AG09319 (cell line): ENCODE measurements at regions not wholly inside any gene's neighbourhood (a gene's known extent, or its start where the extent isn't known, plus 50 kb on each side); places are given as distances from the start of the nearest gene placed in this dataset.

Experiments used
- DNase-seq: peaks from one replicate; pipeline ENCODE4 v3.0.0-alpha.2; 2010; ENCODE audit warnings: low read depth; ENCODE audit errors: extremely low read depth
- TF ChIP-seq, protein P1 (sequence below): IDR thresholded peaks from 2 replicates; pipeline ENCODE4 v1.5.1; 2011; ENCODE audit warnings: low read depth, mild to moderate bottlenecking, inconsistent platforms, low read length, moderate library complexity

- DNase-seq: no peak
- TF ChIP-seq, protein P1, sequence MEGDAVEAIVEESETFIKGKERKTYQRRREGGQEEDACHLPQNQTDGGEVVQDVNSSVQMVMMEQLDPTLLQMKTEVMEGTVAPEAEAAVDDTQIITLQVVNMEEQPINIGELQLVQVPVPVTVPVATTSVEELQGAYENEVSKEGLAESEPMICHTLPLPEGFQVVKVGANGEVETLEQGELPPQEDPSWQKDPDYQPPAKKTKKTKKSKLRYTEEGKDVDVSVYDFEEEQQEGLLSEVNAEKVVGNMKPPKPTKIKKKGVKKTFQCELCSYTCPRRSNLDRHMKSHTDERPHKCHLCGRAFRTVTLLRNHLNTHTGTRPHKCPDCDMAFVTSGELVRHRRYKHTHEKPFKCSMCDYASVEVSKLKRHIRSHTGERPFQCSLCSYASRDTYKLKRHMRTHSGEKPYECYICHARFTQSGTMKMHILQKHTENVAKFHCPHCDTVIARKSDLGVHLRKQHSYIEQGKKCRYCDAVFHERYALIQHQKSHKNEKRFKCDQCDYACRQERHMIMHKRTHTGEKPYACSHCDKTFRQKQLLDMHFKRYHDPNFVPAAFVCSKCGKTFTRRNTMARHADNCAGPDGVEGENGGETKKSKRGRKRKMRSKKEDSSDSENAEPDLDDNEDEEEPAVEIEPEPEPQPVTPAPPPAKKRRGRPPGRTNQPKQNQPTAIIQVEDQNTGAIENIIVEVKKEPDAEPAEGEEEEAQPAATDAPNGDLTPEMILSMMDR: no peak
Observed at GRCh38 chr7:51501620-51502019, 185.0 kb upstream of the COBL start.

- TF ChIP-seq, protein P1: no peak
- no peak for DNase-seq
Observed at GRCh38 chr7:51482976-51483375, 166.4 kb upstream of the COBL start.

GRCh38 chr7:51481421-51481820 is 164.8 kb upstream of the COBL start:
- TF ChIP-seq, protein P1: no peak
- DNase-seq: no peak

- TF ChIP-seq, protein P1: no peak
- DNase-seq: no peak
Observed at GRCh38 chr7:51477819-51478218, 161.2 kb upstream of the COBL start.

DNA sequence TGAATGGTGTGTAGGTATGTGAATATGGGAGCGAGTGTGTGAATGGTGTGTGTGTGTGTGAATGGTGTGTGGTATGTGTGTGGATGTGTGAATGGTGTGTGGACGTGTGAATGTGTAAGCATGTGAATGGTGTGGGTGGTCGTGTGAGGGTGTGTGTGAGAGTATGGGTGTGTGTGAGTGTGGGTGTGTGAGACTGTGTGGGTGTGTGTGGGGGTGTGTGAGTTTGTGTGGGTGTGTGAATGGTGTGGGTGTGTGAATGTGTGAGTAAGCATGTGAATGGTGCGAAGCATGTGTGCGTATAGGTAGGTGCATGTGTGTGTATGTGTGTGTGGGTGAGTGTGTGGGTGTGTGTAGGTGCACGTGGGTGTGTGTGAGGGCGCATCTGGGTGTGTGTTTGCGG is 160.7 kb upstream of the COBL start:
- TF ChIP-seq, protein P1: no peak
- DNase-seq: no peak

GRCh38 chr7:51476026-51476425 is 159.4 kb upstream of the COBL start:
- DNase-seq: no peak
- TF ChIP-seq, protein P1: no peak

DNA sequence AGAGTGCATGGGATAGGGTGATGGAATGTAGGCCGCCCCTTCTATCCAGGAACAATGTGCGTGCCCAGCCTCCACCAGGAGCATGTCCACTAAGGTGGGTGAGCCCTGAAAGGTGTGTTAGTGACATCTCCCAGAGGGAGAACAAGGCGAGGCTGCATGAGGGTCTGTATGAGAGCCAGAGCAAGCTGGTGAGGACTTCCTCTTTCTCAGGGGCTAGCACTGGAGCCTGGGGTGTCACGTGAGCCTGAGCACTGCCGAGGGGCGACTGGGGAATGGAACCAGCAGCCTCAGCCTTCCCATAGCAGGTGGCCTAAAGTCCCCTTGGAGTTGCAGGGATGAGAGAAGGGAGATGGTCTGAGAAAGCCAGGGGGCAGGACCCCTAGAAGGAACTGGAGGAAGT is 156.3 kb upstream of the COBL start:
- DNase-seq: no peak
- TF ChIP-seq, protein P1: no peak

DNA sequence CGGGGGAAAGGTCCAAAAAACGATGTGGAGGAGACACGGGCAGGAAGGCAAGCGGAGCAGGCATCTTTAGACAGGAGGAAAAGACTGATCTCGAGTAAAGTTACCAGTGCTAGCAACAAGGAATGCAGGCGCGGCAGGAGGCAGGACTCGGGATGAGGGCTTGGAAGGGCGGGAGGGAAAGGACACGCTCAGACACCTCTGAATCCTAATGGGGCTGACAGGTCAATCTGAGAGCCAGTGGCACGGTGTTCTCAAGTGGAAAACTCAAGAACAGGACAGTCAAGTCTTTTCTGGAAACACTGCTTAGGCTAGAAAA is 155.3 kb upstream of the COBL start:
- no peak for DNase-seq
- TF ChIP-seq, protein P1: no peak
